OCI-LY3 (cell line): ENCODE measurements at regions not wholly inside any gene's neighbourhood (a gene's known extent, or its start where the extent isn't known, plus 50 kb on each side); places are given as distances from the start of the nearest gene placed in this dataset.

Source experiments
- H2AFZ ChIP-seq: fragments of 200-600, 300-600 bp; shearing (Covaris generic); 2 replicates; pipeline ENCODE4 v1.6.0; 2014; ENCODE audit warnings: antibody characterized with exemption, low read depth, low read length
- H3K27ac ChIP-seq: fragments of 200-600, 300-600 bp; sonication (generic); 2 replicates; pipeline ENCODE4 v1.5.1; 2014; ENCODE audit warnings: mild to moderate bottlenecking, low read length, moderate library complexity, mixed read lengths
- H3K27me3 ChIP-seq: fragments of 200-600, 300-600 bp; sonication (generic); 2 replicates; pipeline ENCODE4 v1.6.1; 2014; ENCODE audit warnings: low read depth, low read length, mixed read lengths
- H3K36me3 ChIP-seq: fragments of 200-600, 300-600 bp; sonication (generic); replicated peaks from 2 replicates; pipeline ENCODE3; 2014; ENCODE audit warnings: low read depth, low read length, mixed read lengths
- H3K4me1 ChIP-seq: fragments of 300-600, 200-600 bp; sonication (generic); 2 replicates; pipeline ENCODE4 v1.6.1; 2014; ENCODE audit warnings: low read length, mixed read lengths
- H3K4me2 ChIP-seq: fragments of 200-600, 300-600 bp; sonication (generic); 2 replicates; pipeline ENCODE4 v1.6.1; 2014; ENCODE audit warnings: low read length, mixed read lengths
- H3K4me3 ChIP-seq: fragments of 300-600, 200-600 bp; sonication (generic); 2 replicates; pipeline ENCODE4 v1.5.1; 2014; ENCODE audit warnings: antibody characterized with exemption, mild to moderate bottlenecking, low read length, moderate library complexity
- H3K79me2 ChIP-seq: fragments of 300-600, 200-600 bp; shearing (Covaris generic); 2 replicates; pipeline ENCODE4 v1.6.1; 2014; ENCODE audit warnings: mild to moderate bottlenecking, low read length, mixed read lengths
- H3K9ac ChIP-seq: fragments of 300-600, 200-600 bp; shearing (Covaris generic); 2 replicates; pipeline ENCODE4 v1.6.0; 2014; ENCODE audit warnings: mild to moderate bottlenecking, low read length, moderate library complexity
- H3K9me3 ChIP-seq: fragments of 200-600, 300-600 bp; shearing (Covaris generic); 2 replicates; pipeline ENCODE4 v1.6.1; 2014; ENCODE audit warnings: low read length, mixed read lengths; ENCODE audit not compliant: insufficient read depth
- H4K20me1 ChIP-seq: fragments of 200-600, 300-600 bp; sonication (generic); 2 replicates; pipeline ENCODE4 v1.6.1; 2016; ENCODE audit warnings: low read length, mixed read lengths; ENCODE audit not compliant: insufficient read depth
- CTCF ChIP-seq: fragments of 200-600, 300-600 bp; sonication (generic); IDR thresholded peaks from 2 replicates; pipeline ENCODE4 v1.5.1; 2014; ENCODE audit warnings: antibody characterized with exemption, low read length, low read depth
- EZH2phosphoT487 ChIP-seq: fragments of 200-600 bp; shearing (Covaris generic); IDR thresholded peaks from 2 replicates; pipeline ENCODE4 v1.6.1; 2018; ENCODE audit warnings: antibody characterized with exemption, mixed run types, low read depth

GRCh38 chr12:13724136-13724535 lies 257.3 kb downstream of the GRIN2B start:
- Histone ChIP-seq H3K4me1 (no peaks in the 10 kb centered on the region), H3K79me2 (no peaks in the 10 kb centered on the region), H3K27me3 (peaks cover 42% of the 10 kb centered on the region), H4K20me1 (no peaks in the 10 kb centered on the region), H3K27ac (no peak overlapping the region), H2AFZ (no peak overlapping the region), H3K36me3 (no peaks in the 10 kb centered on the region), H3K4me2 (no peak overlapping the region), H3K4me3 (no peak overlapping the region), H3K9ac (no peak overlapping the region), H3K9me3 (no peaks in the 10 kb centered on the region)
- TF ChIP-seq EZH2phosphoT487 (no peak), CTCF (no peak)

GRCh38 chr12:13719986-13720385 lies 261.4 kb downstream of the GRIN2B start:
- H3K4me2 ChIP-seq: no peak overlapping the region
- no peak overlapping the region for H3K27ac ChIP-seq
- H3K27me3 ChIP-seq: peaks cover 46% of the 10 kb centered on the region
- no peaks in the 10 kb centered on the region for H3K4me1 ChIP-seq
- no peaks in the 10 kb centered on the region for H3K36me3 ChIP-seq
- no peaks in the 10 kb centered on the region for H3K79me2 ChIP-seq
- no peak overlapping the region for H3K4me3 ChIP-seq
- H3K9ac ChIP-seq: no peak overlapping the region
- no peaks in the 10 kb centered on the region for H3K9me3 ChIP-seq
- no peaks in the 10 kb centered on the region for H4K20me1 ChIP-seq
- TF ChIP-seq CTCF: no peak
- TF ChIP-seq EZH2phosphoT487: no peak
- H2AFZ ChIP-seq: no peak overlapping the region

- H3K9me3 ChIP-seq: no peaks in the 10 kb centered on the region
- H3K4me3 ChIP-seq: no peak overlapping the region
- H3K4me2 ChIP-seq: no peak overlapping the region
- no peaks in the 10 kb centered on the region for H4K20me1 ChIP-seq
- H3K27ac ChIP-seq: no peak overlapping the region
- peaks cover 46% of the 10 kb centered on the region for H3K27me3 ChIP-seq
- no peaks in the 10 kb centered on the region for H3K36me3 ChIP-seq
- no peaks in the 10 kb centered on the region for H3K79me2 ChIP-seq
- TF ChIP-seq CTCF (no peak), EZH2phosphoT487 (no peak)
- H3K4me1 ChIP-seq: no peaks in the 10 kb centered on the region
- H2AFZ ChIP-seq: no peak overlapping the region
- no peak overlapping the region for H3K9ac ChIP-seq
Measured at GRCh38 chr12:13718271-13718670, 263.1 kb downstream of the GRIN2B start.

GRCh38 chr12:13716119-13716518 lies 265.3 kb downstream of the GRIN2B start:
- H3K9ac ChIP-seq: no peak overlapping the region
- no peak overlapping the region for H2AFZ ChIP-seq
- no peaks in the 10 kb centered on the region for H4K20me1 ChIP-seq
- peaks cover 32% of the 10 kb centered on the region for H3K27me3 ChIP-seq
- H3K79me2 ChIP-seq: no peaks in the 10 kb centered on the region
- H3K4me2 ChIP-seq: no peak overlapping the region
- no peaks in the 10 kb centered on the region for H3K9me3 ChIP-seq
- no peaks in the 10 kb centered on the region for H3K4me1 ChIP-seq
- H3K4me3 ChIP-seq: no peak overlapping the region
- TF ChIP-seq EZH2phosphoT487 (no peak), CTCF (no peak)
- no peak overlapping the region for H3K27ac ChIP-seq
- H3K36me3 ChIP-seq: no peaks in the 10 kb centered on the region
